Activated naive CD4-positive, alpha-beta T cell treated with anti-CD3 and anti-CD28 coated beads, Interleukin-2, amount 10 ng/mL, durations not matched to agents 7 days and 5 days (primary cell): ENCODE measurements at regions not wholly inside any gene's neighbourhood (a gene's known extent, or its start where the extent isn't known, plus 50 kb on each side); places are given as distances from the start of the nearest gene placed in this dataset.

Source experiments
- CTCF ChIA-PET: fragments of 350-600 bp; sonication (Branson Sonifier 250); formaldehyde crosslinking; loops from one replicate; lab custom pipeline; 2021; ENCODE audit warnings: antibody characterized with exemption; lab: Charles Lee
- DNase-seq: peaks from one replicate; pipeline ENCODE4 v3.0.0-alpha.2; 2020
- H3K27ac Mint-ChIP-seq: one replicate; pipeline ENCODE4 v1.8.0; 2021; ENCODE audit warnings: mild to moderate bottlenecking, moderate library complexity, mixed read lengths
- H3K27me3 Mint-ChIP-seq: one replicate; pipeline ENCODE4 v1.8.0; 2021; ENCODE audit warnings: mild to moderate bottlenecking, mixed read lengths
- H3K36me3 Mint-ChIP-seq: one replicate; pipeline ENCODE4 v1.8.0; 2021; ENCODE audit warnings: mixed read lengths
- H3K4me1 Mint-ChIP-seq: one replicate; pipeline ENCODE4 v1.8.0; 2021; ENCODE audit warnings: mixed read lengths
- H3K4me3 Mint-ChIP-seq: one replicate; pipeline ENCODE4 v1.8.0; 2021; ENCODE audit warnings: mild to moderate bottlenecking, moderate library complexity, mixed read lengths
- H3K9me3 Mint-ChIP-seq: one replicate; pipeline ENCODE4 v1.8.0; 2021; ENCODE audit warnings: mixed read lengths

DNA sequence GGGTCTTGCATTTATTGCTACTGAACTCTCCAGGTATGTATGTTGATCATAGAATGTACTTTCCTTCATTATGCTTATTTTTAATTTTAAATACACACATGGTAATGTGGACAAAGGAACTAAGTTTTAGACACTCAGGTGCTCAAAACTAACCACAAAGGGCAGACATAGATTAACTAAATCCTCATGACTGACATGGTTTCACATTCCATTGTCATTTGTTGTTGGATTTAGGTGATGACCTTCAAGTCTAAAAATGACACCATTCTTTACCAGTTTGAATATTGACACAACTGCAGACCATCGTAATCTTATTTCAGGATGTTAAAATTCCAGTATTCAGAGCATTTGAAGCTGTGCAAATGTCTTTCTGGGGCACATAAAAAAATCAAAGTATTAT is 128.4 kb downstream of the BBS10 start:
- Mint-ChIP-seq H3K9me3 (no peaks in the 10 kb centered on the region), H3K27me3 (no peaks in the 10 kb centered on the region), H3K36me3 (no peaks in the 10 kb centered on the region), H3K4me3 (no peak overlapping the region), H3K27ac (no peak overlapping the region), H3K4me1 (no peaks in the 10 kb centered on the region)
- DNase-seq, result no peak
- CTCF ChIA-PET, result no interaction called here

DNA sequence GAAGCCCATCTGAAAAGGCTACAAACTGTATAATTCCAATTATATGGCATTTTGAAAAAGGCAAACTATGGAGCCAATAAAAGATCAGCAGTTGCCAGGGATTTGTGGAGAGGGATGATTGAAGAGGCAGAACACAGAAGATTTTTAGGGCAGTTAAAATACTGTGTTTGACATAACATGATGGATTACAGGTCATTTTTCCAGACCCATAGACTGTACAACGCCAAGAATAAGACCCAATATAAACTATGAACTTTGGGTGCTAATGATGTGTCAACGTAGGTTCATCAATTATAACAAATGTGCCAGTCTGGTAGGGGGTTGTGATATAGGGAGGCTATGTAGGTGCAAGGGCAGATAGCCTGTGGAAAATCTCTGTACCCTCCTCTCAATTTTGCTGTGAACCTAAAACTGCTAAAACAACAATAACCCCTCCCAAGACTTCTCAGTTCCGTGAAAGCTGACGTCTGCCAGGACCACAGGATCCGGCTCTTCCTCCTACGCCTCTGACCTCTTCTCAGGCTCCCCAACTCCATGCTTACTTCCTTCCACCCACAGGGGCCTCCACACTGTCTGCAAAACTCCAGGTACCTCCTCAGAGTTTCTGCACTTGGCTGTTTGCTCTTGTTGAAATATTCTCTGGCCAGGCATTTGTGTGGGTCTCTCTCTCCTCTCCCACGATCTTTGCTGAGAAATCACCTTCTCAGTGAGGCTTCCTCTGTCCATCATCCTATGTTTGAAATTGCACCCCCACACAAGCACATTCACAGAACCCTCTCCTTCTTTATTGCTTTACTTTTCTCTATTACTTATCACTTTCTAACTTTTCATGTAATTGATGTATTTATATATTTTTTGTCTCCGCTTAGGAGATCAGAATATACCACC is 131.4 kb downstream of the BBS10 start:
- H3K4me3 Mint-ChIP-seq, result no peak overlapping the region

DNA sequence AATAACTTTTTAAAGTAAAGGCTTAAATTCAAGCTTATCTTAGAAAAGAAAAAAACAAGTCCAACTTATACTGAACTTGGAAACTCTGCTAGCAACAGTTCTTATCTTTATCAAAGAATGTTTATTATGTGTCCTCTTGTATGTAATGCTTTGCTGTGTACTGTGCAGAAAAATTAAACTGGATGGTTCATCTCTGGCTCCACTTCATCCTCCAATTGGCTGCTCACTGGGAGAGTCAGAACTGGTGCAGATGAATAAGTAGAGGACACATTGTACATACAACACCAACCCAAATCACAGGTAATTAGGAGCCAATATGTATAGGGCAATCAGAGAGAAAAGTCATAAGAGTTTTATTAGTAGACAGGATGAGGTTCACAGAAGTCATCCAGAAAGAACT is 123.6 kb upstream of the NAP1L1 start:
- no peak for DNase-seq
- Mint-ChIP-seq H3K27me3 (peaks cover 4% of the 10 kb centered on the region), H3K4me3 (no peak overlapping the region), H3K36me3 (no peaks in the 10 kb centered on the region), H3K9me3 (no peaks in the 10 kb centered on the region), H3K4me1 (no peaks in the 10 kb centered on the region), H3K27ac (no peak overlapping the region)
- CTCF ChIA-PET, result no interaction called here

More for the DNA sequence above, 131.4 kb downstream of the BBS10 start:
- H3K27me3 Mint-ChIP-seq, result no peaks in the 10 kb centered on the region
- no peaks in the 10 kb centered on the region for H3K36me3 Mint-ChIP-seq
- no peaks in the 10 kb centered on the region for H3K4me1 Mint-ChIP-seq
- CTCF ChIA-PET, result no interaction called here
- H3K9me3 Mint-ChIP-seq, result no peaks in the 10 kb centered on the region
- DNase-seq, result no peak
- no peak overlapping the region for H3K27ac Mint-ChIP-seq

DNA sequence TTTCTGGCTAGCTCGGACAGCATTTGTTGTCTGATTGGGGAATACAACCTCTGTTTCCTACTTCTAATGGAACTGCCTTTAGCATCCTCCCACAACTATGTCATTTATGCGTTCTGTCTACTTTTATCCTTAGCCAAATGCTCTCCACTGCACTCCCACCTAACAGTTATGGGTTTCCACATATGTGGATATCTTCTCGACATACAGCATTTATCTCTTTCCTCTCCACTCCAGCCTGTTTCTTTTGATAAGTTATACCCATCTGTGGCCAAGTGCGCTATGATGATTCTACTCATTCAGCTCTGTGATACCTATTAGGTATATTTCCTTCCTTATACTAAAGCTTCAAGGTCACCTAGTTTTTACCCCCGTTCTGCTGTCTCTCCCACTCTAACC is 122.2 kb upstream of the NAP1L1 start:
- Mint-ChIP-seq H3K4me1 (no peaks in the 10 kb centered on the region), H3K36me3 (no peaks in the 10 kb centered on the region), H3K4me3 (no peak overlapping the region), H3K27me3 (peaks cover 6% of the 10 kb centered on the region), H3K27ac (no peak overlapping the region), H3K9me3 (no peaks in the 10 kb centered on the region)
- CTCF ChIA-PET, result interaction anchor here (1.0 kb wide), 1 partner anchor 15 kb away, joined by 3 read pairs; no protein-coding TSS in a partner anchor
- no peak for DNase-seq

- H3K4me1 Mint-ChIP-seq, result no peaks in the 10 kb centered on the region
- no peaks in the 10 kb centered on the region for H3K36me3 Mint-ChIP-seq
- H3K4me3 Mint-ChIP-seq, result no peak overlapping the region
- CTCF ChIA-PET, result interaction anchor here (1.0 kb wide), 1 partner anchor 15 kb away, joined by 3 read pairs; no protein-coding TSS in a partner anchor
- H3K27ac Mint-ChIP-seq, result no peak overlapping the region
- H3K9me3 Mint-ChIP-seq, result no peaks in the 10 kb centered on the region
- H3K27me3 Mint-ChIP-seq, result peaks cover 8% of the 10 kb centered on the region
- no peak for DNase-seq
These were observed 121.7 kb upstream of the NAP1L1 start for GRCh38 chr12:76206039-76206676.

DNA sequence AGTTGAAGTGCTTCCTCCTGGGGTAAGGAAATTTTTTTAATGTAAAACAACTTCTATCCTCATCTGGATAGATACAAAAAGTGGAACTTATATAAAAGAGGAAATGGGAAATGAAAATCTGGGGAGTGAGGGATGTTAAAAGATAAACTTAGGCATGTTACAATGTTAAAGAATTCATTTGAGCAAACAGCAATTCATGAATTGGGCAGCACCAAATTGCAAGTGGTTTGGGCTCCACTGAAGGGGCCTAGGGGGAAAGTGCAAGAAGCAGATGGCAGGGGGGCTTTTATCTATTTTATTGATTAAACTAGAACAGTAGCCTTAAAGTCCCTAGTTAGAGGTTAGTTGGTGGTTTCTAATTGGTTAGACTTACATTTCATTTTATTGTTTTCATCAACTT is 118.1 kb upstream of the NAP1L1 start:
- CTCF ChIA-PET, result interaction anchor here (0.8 kb wide), 1 partner anchor 13 kb away, joined by 3 read pairs; no protein-coding TSS in a partner anchor
- no peak overlapping the region for H3K4me3 Mint-ChIP-seq
- no peaks in the 10 kb centered on the region for H3K4me1 Mint-ChIP-seq
- no peak overlapping the region for H3K27ac Mint-ChIP-seq
- no peaks in the 10 kb centered on the region for H3K36me3 Mint-ChIP-seq
- no peak for DNase-seq
- H3K9me3 Mint-ChIP-seq, result peaks cover 13% of the 10 kb centered on the region
- peaks cover 8% of the 10 kb centered on the region for H3K27me3 Mint-ChIP-seq

- H3K9me3 Mint-ChIP-seq, result peaks cover 13% of the 10 kb centered on the region
- no peak overlapping the region for H3K27ac Mint-ChIP-seq
- peaks cover 12% of the 10 kb centered on the region for H3K27me3 Mint-ChIP-seq
- no peaks in the 10 kb centered on the region for H3K4me1 Mint-ChIP-seq
- H3K36me3 Mint-ChIP-seq, result no peaks in the 10 kb centered on the region
- no peak for DNase-seq
- CTCF ChIA-PET, result interaction anchor here (0.8 kb wide), 1 partner anchor 12 kb away, joined by 3 read pairs; no protein-coding TSS in a partner anchor
- no peak overlapping the region for H3K4me3 Mint-ChIP-seq
These were observed 117.3 kb upstream of the NAP1L1 start for GRCh38 chr12:76201758-76202157.

GRCh38 chr12:76201316-76201715 is 116.8 kb upstream of the NAP1L1 start:
- H3K4me1 Mint-ChIP-seq, result no peaks in the 10 kb centered on the region
- no peak overlapping the region for H3K4me3 Mint-ChIP-seq
- CTCF ChIA-PET, result no interaction called here
- peaks cover 13% of the 10 kb centered on the region for H3K9me3 Mint-ChIP-seq
- peaks cover 12% of the 10 kb centered on the region for H3K27me3 Mint-ChIP-seq
- no peaks in the 10 kb centered on the region for H3K36me3 Mint-ChIP-seq
- H3K27ac Mint-ChIP-seq, result no peak overlapping the region
- DNase-seq, result no peak

DNA sequence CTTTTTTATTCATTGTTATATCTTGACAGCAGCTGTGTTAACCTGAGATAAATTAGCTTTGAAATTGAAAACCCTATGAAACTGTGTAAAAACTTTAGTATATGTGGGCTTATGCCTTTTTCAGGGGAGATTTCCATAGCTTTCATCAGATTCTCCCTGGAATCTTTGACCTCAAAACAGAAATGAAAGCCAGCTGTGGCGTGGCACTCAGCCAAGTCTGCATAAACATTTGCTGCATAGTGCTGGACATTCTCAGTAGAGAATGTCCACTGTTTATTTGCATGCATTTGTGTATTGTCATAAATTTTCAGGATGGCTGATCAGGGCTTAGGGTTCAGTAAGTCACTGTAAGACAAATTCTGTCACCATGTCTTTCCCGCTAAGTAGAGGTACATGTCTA is 115.3 kb upstream of the NAP1L1 start:
- Mint-ChIP-seq H3K27ac (no peak overlapping the region), H3K9me3 (peaks cover 13% of the 10 kb centered on the region)

DNA sequence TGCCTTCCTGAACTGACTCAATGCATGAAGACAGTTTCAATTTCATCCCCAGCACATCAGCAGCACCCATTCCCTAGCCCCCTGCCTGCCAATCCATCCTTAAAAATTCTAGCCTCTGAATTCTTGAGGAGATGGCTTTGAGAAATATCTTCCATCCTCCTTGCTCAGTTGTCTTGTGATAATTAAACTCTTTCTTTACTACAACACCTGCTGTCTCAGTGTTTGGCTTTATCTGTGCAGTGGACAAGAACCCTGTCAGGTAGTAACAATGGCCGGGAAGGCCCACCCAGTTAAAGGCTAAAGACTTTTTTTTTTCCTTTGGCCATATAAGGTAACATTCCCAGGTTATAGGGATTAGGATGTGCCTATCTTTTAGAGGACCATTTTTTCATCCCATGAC is 114.4 kb upstream of the NAP1L1 start:
- DNase-seq, result no peak
- Mint-ChIP-seq H3K27me3 (peaks cover 12% of the 10 kb centered on the region), H3K36me3 (no peaks in the 10 kb centered on the region), H3K9me3 (peaks cover 13% of the 10 kb centered on the region), H3K4me3 (no peak overlapping the region), H3K4me1 (peaks cover 2% of the 10 kb centered on the region), H3K27ac (no peak overlapping the region)
- CTCF ChIA-PET, result no interaction called here

More for the DNA sequence above, 115.3 kb upstream of the NAP1L1 start:
- DNase-seq, result no peak
- Mint-ChIP-seq H3K27me3 (peaks cover 12% of the 10 kb centered on the region), H3K36me3 (no peaks in the 10 kb centered on the region), H3K4me1 (no peaks in the 10 kb centered on the region), H3K4me3 (no peak overlapping the region)
- CTCF ChIA-PET, result no interaction called here

- no peak for DNase-seq
- Mint-ChIP-seq H3K36me3 (no peaks in the 10 kb centered on the region), H3K27me3 (peaks cover 7% of the 10 kb centered on the region), H3K4me3 (no peak overlapping the region), H3K9me3 (peaks cover 13% of the 10 kb centered on the region), H3K4me1 (peaks cover 2% of the 10 kb centered on the region), H3K27ac (no peak overlapping the region)
- CTCF ChIA-PET, result no interaction called here
These were observed 112.8 kb upstream of the NAP1L1 start for GRCh38 chr12:76197283-76197682.

GRCh38 chr12:76195920-76196319 is 111.4 kb upstream of the NAP1L1 start:
- CTCF ChIA-PET, result no interaction called here
- Mint-ChIP-seq H3K4me3 (no peak overlapping the region), H3K36me3 (no peaks in the 10 kb centered on the region), H3K27ac (no peak overlapping the region), H3K9me3 (peaks cover 13% of the 10 kb centered on the region), H3K27me3 (peaks cover 4% of the 10 kb centered on the region), H3K4me1 (peaks cover 2% of the 10 kb centered on the region)
- DNase-seq, result no peak

- no peaks in the 10 kb centered on the region for H3K36me3 Mint-ChIP-seq
- peaks cover 2% of the 10 kb centered on the region for H3K4me1 Mint-ChIP-seq
- no peak for DNase-seq
- H3K27me3 Mint-ChIP-seq, result peaks cover 4% of the 10 kb centered on the region
- H3K9me3 Mint-ChIP-seq, result peaks cover 13% of the 10 kb centered on the region
- no peak overlapping the region for H3K27ac Mint-ChIP-seq
- H3K4me3 Mint-ChIP-seq, result no peak overlapping the region
- CTCF ChIA-PET, result interaction anchor here (1.3 kb wide), 1 partner anchor 151 kb away, joined by 3 read pairs; no protein-coding TSS in a partner anchor
These were observed 110.2 kb upstream of the NAP1L1 start for GRCh38 chr12:76194724-76195123.

DNA sequence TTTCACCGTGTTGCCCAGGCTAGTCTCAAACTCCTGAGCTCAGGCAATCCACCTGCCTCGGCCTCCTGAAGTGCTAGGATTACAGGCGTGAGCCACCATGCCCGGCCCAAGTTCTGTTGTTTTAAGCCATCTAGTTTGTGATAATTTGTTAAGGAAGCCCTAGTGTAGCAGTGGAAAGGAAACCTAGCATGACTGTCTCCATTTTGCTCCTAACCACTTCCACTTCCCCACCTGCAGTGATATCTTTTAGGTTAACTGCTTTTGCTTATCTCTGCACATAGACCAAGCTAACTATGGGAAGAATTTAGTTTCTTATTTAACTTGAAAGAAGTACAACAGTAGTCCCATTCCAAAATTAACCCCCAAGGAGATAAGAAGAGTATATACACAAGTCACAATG is 109.5 kb upstream of the NAP1L1 start:
- H3K9me3 Mint-ChIP-seq, result peaks cover 9% of the 10 kb centered on the region
- H3K27ac Mint-ChIP-seq, result no peak overlapping the region
- H3K27me3 Mint-ChIP-seq, result peaks cover 4% of the 10 kb centered on the region
- no peak overlapping the region for H3K4me3 Mint-ChIP-seq
- DNase-seq, result no peak
- CTCF ChIA-PET, result interaction anchor here (1.3 kb wide), 1 partner anchor 152 kb away, joined by 3 read pairs; no protein-coding TSS in a partner anchor
- no peaks in the 10 kb centered on the region for H3K36me3 Mint-ChIP-seq
- peaks cover 2% of the 10 kb centered on the region for H3K4me1 Mint-ChIP-seq
